ENCODE measurements at regions not wholly inside any gene's neighbourhood (a gene's known extent, or its start where the extent isn't known, plus 50 kb on each side); places are given as distances from the start of the nearest gene placed in this dataset.
"Not testable (repeated sequence)": the region's sequence is repeated elsewhere in the genome, so short reads cannot be mapped to it uniquely, and the experiment has no call there.

DNA sequence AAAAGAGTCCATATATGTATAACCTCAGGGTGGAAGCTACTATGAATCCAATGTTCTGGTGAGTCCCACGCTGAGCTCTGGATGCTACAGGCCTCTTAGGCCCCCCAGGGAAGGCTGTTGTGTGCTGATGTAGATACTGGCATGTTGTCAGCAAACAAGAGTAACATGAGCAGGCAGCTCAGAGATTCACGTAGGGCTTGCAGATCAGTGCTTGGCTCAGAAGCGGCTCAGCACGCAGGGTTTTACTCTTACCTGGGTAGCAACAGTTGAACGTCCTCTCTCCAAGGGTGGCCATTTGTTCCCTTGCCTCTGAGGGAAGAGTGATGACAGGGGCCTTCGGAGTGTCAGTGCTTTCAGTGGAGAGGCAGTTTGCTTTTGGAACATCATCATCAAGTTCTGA lies 93.4 kb downstream of the ZFP64 start:
- DNase-seq, result no peak

DNA sequence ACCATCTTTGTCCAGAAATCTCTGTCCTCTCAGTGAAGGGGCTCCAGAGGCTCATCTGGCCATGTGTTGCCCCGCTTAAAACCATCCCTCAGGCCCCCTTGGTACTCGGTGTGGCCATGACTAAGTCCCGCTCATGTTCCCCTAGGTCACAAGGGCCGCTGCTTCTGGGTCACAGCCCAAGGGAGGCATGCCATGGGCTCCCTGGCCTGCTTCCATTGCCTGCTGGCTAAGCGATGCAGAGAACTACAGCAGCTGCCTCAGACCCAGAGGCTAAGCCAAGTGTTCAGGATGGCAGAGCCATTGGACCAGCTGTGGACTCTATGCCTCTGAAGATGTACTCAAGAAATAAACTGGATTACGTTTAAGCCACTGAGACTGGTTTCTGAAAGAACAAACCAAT lies 95.5 kb downstream of the ZFP64 start:
- no peak for DNase-seq

GRCh38 chr20:52094693-52095092 lies 96.9 kb downstream of the ZFP64 start:
- no peak for DNase-seq

DNA sequence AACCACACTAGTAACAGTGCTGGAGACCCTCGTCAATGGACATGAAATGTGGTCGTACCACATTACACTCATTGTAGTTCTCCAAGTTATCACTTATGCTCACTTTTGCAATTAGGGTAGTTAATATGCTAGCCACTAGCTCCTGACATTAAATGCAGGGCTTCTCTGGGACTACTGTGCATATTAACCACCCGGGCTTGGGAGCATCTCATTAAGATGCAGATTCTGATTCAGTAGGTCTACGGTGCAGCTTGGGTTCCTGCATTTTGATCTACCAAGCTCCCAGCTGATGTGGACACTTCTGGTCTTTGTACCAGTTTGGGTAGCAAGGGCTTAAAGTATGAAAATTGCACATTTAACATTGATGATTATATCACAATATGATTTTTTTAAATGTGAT lies 98.0 kb downstream of the ZFP64 start:
- DNase-seq, result no peak

- no peak for DNase-seq
Observed at GRCh38 chr20:52090035-52090434, 101.5 kb downstream of the ZFP64 start.

DNA sequence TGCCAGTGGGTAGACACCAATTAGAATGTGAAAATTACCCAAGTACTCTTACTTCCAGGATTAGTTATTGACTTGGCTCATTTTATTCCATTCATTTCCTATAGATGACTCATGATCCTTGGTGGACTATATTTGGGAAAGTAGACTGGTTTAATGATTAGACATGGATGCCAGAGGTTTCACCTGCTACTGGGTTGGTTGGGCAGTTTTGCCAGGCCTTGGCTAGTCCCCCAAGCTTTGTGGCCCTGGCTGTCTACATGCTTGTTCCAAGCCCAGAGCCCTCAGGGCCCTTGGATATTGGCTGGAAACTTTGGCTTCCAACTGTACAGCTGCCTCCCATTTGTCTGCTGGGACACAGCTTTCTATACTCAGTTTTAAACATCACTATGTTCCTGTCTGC lies 104.1 kb downstream of the ZFP64 start:
- DNase-seq, result no peak

DNA sequence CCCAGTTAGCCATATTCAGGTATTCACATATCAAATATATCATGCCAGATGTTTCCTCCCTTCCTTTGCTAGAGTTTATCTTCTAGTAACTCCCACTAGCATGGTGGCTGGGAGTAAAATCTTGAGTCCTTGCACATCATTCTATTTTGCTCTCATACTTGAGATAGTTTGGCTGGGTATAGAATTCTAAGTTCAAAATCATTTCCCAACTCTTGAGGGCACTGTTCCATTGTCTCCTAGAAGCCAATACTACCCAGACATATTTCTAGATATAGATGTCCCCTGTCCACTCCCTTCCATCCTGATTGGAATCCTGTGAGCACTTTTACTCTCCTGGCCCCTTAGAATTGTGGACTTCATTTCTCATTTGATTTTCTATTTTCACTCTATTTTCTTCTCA lies 104.7 kb downstream of the ZFP64 start:
- DNase-seq, result no peak

- no peak for DNase-seq
Observed at GRCh38 chr20:52084727-52085126, 106.9 kb downstream of the ZFP64 start.

- no peak for DNase-seq
Observed at GRCh38 chr20:52083627-52084232, 107.8 kb downstream of the ZFP64 start.

GRCh38 chr20:52082612-52083011 lies 109.0 kb downstream of the ZFP64 start:
- DNase-seq, result no peak

DNA sequence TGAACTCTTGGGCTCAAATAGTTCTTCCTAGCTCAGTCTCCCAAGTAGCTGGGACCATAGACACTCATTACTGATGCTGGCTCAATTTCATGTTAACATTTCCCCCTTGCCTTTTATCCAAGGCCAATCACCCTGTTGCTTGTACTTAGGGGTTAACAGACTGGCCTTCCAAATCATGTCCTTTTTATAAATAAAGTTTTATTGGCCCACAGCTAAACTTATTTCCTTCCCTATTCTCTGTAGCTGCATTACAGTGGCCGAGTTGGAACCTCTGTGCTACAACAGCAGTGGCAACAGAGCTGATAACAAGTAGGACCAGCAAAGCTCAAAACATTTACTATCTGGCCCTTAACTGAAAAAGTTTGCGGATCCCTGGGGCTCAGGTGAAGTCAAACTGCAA lies 109.8 kb downstream of the ZFP64 start:
- no peak for DNase-seq

DNA sequence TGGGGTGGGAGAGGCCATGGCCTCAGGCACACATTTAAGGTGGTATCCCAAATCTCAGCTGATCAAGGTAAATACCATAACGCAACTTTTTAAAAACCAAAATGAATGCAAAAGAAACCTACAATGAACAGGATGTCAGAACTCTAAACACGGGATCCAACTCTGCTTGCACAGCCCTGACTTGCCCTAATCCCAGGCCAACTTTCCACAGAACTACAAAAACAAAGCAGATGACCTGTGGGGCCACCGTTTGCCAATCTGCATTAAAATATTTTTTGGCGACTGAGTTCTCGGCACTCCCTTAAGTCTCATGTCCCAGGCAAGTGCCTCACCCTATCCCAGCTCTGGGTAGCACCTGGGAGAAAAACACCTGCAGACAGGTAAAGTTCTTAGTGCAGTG lies 110.5 kb downstream of the ZFP64 start:
- no peak for DNase-seq

- no peak for DNase-seq
Observed at GRCh38 chr20:52078289-52078688, 113.3 kb downstream of the ZFP64 start.

DNA sequence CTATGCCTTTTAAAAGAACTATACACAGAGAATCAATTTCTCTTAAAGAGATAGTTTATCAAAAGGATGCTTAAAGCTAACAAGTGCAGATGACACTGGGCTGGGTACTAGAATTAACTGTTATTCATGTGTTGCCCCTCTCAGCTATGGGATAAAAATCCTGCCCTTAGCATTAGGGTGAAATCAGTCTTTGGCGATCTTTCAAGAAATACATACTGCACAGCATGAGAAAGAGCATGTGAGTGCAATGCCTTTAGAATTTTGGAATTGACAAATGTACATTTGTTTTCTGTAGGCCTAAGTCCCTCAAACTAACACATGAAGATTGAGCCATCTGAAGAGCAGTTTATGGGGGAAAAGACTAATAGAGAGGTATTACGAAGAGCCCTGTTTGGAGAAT lies 115.4 kb downstream of the ZFP64 start:
- no peak for DNase-seq

- no peak for DNase-seq
Observed at GRCh38 chr20:52075400-52075799, 116.2 kb downstream of the ZFP64 start.

DNA sequence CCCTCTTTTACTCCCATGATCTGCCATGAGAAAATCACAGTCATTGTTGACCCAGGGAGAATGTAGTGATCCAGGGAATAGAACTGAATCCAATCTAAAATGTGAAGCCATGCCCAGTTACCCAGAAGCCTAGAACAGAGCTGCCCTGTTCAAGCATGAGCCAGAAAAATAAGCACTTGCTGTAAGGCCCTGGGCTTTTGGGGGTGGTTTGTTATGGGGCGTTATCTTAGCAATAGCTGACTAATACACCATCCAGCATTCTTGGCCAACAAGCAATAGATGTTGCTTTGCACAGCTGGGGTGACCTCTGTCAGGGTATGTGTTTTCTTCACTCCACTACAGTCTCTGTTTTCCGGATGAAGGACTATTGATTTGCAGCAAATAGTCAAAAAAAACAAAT lies 120.4 kb downstream of the ZFP64 start:
- no peak for DNase-seq

DNA sequence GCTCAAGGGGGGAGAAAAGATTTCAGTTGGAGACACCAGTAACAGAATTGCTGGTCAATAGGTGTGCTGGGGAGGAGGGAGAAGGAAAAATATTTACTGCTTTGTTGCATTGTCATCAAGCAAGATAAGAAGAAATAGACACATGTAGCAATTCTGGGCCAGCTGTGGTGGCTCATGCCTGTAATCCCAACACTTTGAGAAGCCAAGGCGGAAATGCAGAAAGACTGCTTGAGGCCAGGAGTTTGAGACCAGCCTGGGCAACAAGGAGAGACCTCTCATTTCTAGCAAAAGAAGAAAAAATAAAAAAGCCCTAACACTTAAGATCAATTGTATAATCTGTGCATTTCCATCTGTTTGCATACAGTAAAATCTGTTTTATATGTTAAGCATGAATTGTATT lies 126.6 kb downstream of the ZFP64 start:
- DNase-seq, result no peak

GRCh38 chr20:52062452-52063209 lies 128.9 kb downstream of the ZFP64 start:
- DNase-seq, result no peak

- DNase-seq, result no peak
Observed at GRCh38 chr20:52060794-52061714, 130.5 kb downstream of the ZFP64 start.

- DNase-seq, result not testable (repeated sequence)
Observed at GRCh38 chr20:52057133-52057532, 134.4 kb downstream of the ZFP64 start.

DNA sequence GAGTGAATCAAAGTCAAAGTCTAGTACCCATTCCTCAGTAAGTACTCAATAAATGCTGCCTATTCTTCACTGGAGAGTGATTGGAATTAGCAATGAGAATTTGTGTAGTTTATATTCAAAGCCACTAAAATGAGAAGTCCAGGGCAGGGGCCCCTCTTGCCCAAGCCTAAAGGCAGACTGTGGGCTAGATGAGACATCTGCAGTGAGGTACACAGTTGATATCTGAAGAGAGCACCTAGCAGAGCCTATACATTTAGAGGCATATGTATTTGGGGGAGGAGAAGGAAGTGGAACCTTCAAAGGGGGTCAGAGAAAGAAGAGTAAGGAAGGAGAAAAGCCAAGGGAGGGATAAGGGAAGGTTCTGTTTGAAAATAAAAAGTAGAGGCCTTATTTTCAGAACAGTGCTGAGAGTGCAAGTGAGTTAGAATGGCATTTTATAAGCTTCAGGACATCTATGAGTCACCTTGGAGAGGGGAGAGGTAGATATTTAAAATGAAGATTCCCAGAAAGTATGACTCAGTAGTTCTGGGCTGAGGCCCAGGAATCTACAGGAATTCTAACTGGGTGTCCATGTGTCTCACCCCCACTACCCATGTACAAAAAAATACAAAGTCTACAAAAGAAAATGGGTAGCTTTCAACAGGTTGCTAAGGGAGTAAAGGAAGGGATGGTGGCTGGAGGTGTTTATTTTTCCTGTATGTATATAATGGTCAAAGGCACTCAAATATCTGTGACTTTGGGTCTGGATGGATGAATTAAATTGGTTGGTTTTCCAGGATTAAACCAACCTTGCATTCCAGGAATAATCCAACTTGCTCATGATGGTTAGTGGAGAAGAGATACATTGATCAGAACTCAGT lies 135.1 kb downstream of the ZFP64 start:
- DNase-seq, result no peak

- DNase-seq, result no peak
Observed at GRCh38 chr20:52054123-52054522, 137.5 kb downstream of the ZFP64 start.

Data from NCI-H1436 treated with DMSO at 0.1 percent for 48 hours (cell line).